ENCODE measurements at regions not wholly inside any gene's neighbourhood (a gene's known extent, or its start where the extent isn't known, plus 50 kb on each side); places are given as distances from the start of the nearest gene placed in this dataset.
A peak's percentile ranks its signal among the peaks of the same experiment; 100 is the strongest.

GRCh38 chr1:184226100-184226487 lies 160.7 kb upstream of the C1orf21 start:
- H3K9me3 ChIP-seq = peaks cover 0 to 4% of the 10 kb centered on the region in 2 donors
- H3K36me3 ChIP-seq = no peaks in the 10 kb centered on the region
- H3K4me3 ChIP-seq = no peak overlapping the region
- DNase-seq (ENCODE audit: low spot score) = no peak
- no peak for TF ChIP-seq CTCF (IDR thresholded peaks at IDR 0.05)
- peaks cover 0 to 5% of the 10 kb centered on the region in 2 donors for H3K4me1 ChIP-seq
- H3K27me3 ChIP-seq = no peaks in the 10 kb centered on the region
- H3K27ac ChIP-seq = no peak overlapping the region

- no peak for DNase-seq (ENCODE audit: low spot score)
- TF ChIP-seq CTCF (IDR thresholded peaks at IDR 0.05) = no peak
- no peaks in the 10 kb centered on the region for H3K4me1 ChIP-seq
- no peaks in the 10 kb centered on the region for H3K27me3 ChIP-seq
- H3K27ac ChIP-seq = no peak overlapping the region
- H3K36me3 ChIP-seq = no peaks in the 10 kb centered on the region
- H3K4me3 ChIP-seq = no peak overlapping the region
- peaks cover 0 to 4% of the 10 kb centered on the region in 2 donors for H3K9me3 ChIP-seq
These were observed 158.3 kb upstream of the C1orf21 start for GRCh38 chr1:184228558-184228957.

- H3K4me3 ChIP-seq = no peak overlapping the region
- DNase-seq (ENCODE audit: low spot score) = no peak
- H3K27ac ChIP-seq = peak overlapping the region; percentile 35 to 81
- no peaks in the 10 kb centered on the region for H3K27me3 ChIP-seq
- no peak for TF ChIP-seq CTCF (IDR thresholded peaks at IDR 0.05)
- H3K36me3 ChIP-seq = no peaks in the 10 kb centered on the region
- peaks cover 0 to 9% of the 10 kb centered on the region in 2 donors for H3K4me1 ChIP-seq
- H3K9me3 ChIP-seq = no peaks in the 10 kb centered on the region
These were observed 149.2 kb upstream of the C1orf21 start for GRCh38 chr1:184237588-184237987.

GRCh38 chr1:184241446-184241845 lies 145.4 kb upstream of the C1orf21 start:
- Histone ChIP-seq H3K4me3 (no peak overlapping the region), H3K36me3 (no peaks in the 10 kb centered on the region), H3K27ac (no peak overlapping the region), H3K27me3 (no peaks in the 10 kb centered on the region), H3K4me1 (peaks cover 0 to 9% of the 10 kb centered on the region in 2 donors), H3K9me3 (no peaks in the 10 kb centered on the region)
- no peak for TF ChIP-seq CTCF (IDR thresholded peaks at IDR 0.05)
- DNase-seq (ENCODE audit: low spot score) = no peak

- H3K4me1 ChIP-seq = peaks cover 0 to 14% of the 10 kb centered on the region in 2 donors
- H3K27me3 ChIP-seq = no peaks in the 10 kb centered on the region
- no peak overlapping the region for H3K4me3 ChIP-seq
- peak overlapping the region in 1 of 2 donors; percentile 0 for H3K27ac ChIP-seq
- H3K36me3 ChIP-seq = no peaks in the 10 kb centered on the region
- no peak for DNase-seq (ENCODE audit: low spot score)
- no peaks in the 10 kb centered on the region for H3K9me3 ChIP-seq
- peak in 1 of 2 donors; percentile 46 for TF ChIP-seq CTCF (IDR thresholded peaks at IDR 0.05)
These were observed 144.3 kb upstream of the C1orf21 start for GRCh38 chr1:184242507-184242943.

GRCh38 chr1:184244962-184245361 lies 141.9 kb upstream of the C1orf21 start:
- H3K27me3 ChIP-seq = no peaks in the 10 kb centered on the region
- no peaks in the 10 kb centered on the region for H3K36me3 ChIP-seq
- no peak for TF ChIP-seq CTCF (IDR thresholded peaks at IDR 0.05)

More at GRCh38 chr1:184244962-184245361, 141.9 kb upstream of the C1orf21 start:
- H3K4me3 ChIP-seq = no peak overlapping the region
- no peaks in the 10 kb centered on the region for H3K9me3 ChIP-seq
- H3K27ac ChIP-seq = no peak overlapping the region
- DNase-seq (ENCODE audit: low spot score) = no peak
- H3K4me1 ChIP-seq = peaks cover 0 to 10% of the 10 kb centered on the region in 2 donors
